Neural cell (in vitro differentiated cells): ENCODE measurements at regions not wholly inside any gene's neighbourhood (a gene's known extent, or its start where the extent isn't known, plus 50 kb on each side); places are given as distances from the start of the nearest gene placed in this dataset.

Experiments
- H2AFZ ChIP-seq: fragments of 200-600, 300-800 bp; sonication (generic), shearing (Covaris generic); 2 replicates; pipeline ENCODE4 v1.6.0; 2014; ENCODE audit warnings: low read depth, mild to moderate bottlenecking, antibody characterized with exemption, low read length, moderate library complexity
- H3F3A ChIP-seq: fragments of 200-600 bp; shearing (Covaris generic); 2 replicates; pipeline ENCODE4 v1.6.1; 2016; ENCODE audit warnings: mild to moderate bottlenecking, moderate library complexity, mixed read lengths, antibody characterized with exemption, low read length; ENCODE audit not compliant: insufficient read depth, poor library complexity, severe bottlenecking
- H3K27ac ChIP-seq: fragments of 200-600, 300-800 bp; sonication (generic), shearing (Covaris generic); 2 replicates; pipeline ENCODE4 v1.5.1; 2014; ENCODE audit warnings: mild to moderate bottlenecking, low read length, moderate library complexity
- H3K27me3 ChIP-seq: fragments of 300-800, 200-600 bp; sonication (generic), shearing (Covaris generic); 2 replicates; pipeline ENCODE4 v1.6.0; 2014; ENCODE audit warnings: mild to moderate bottlenecking, low read depth, low read length, moderate library complexity; ENCODE audit not compliant: insufficient read depth
- H3K36me3 ChIP-seq: fragments of 300-800, 200-600 bp; sonication (generic), shearing (Covaris generic); 2 replicates; pipeline ENCODE4 v1.5.1; 2014; ENCODE audit warnings: mild to moderate bottlenecking, antibody characterized with exemption, low read length, moderate library complexity; ENCODE audit not compliant: insufficient read depth
- H3K4me2 ChIP-seq: fragments of 300-800, 200-600 bp; sonication (generic), shearing (Covaris generic); 2 replicates; pipeline ENCODE4 v1.6.0; 2014; ENCODE audit warnings: mild to moderate bottlenecking, low read length
- H3K4me3 ChIP-seq: fragments of 300-800, 200-600 bp; sonication (generic), shearing (Covaris generic); 2 replicates; pipeline ENCODE4 v1.5.1; 2014; ENCODE audit warnings: mild to moderate bottlenecking, low read length, moderate library complexity
- H3K79me2 ChIP-seq: fragments of 200-600 bp; shearing (Covaris generic); replicated peaks from 2 replicates; pipeline ENCODE4 v1.6.0; 2014; ENCODE audit warnings: mild to moderate bottlenecking, low read length, moderate library complexity; ENCODE audit not compliant: insufficient read depth
- H3K9ac ChIP-seq: fragments of 300-800, 200-600 bp; sonication (generic), shearing (Covaris generic); 2 replicates; pipeline ENCODE4 v1.6.1; 2016; ENCODE audit warnings: mild to moderate bottlenecking, low read length, mixed read lengths
- H3K9me2 ChIP-seq: fragments of 200-600 bp; shearing (Covaris generic); 2 replicates; pipeline ENCODE4 v1.6.1; 2016; ENCODE audit warnings: mild to moderate bottlenecking, low read length, mixed read lengths; ENCODE audit not compliant: insufficient read depth
- H3K9me3 ChIP-seq: fragments of 200-600, 300-800 bp; sonication (generic), shearing (Covaris generic); 2 replicates; pipeline ENCODE4 v1.6.1; 2016; ENCODE audit warnings: mild to moderate bottlenecking, mixed run types, low read length, moderate library complexity, mixed read lengths
- H4K20me1 ChIP-seq: fragments of 200-600 bp; shearing (Covaris generic); 2 replicates; pipeline ENCODE4 v1.6.1; 2016; ENCODE audit warnings: mild to moderate bottlenecking, mixed run types; ENCODE audit not compliant: insufficient read depth
- EP300 ChIP-seq: fragments of 450-650 bp; conservative IDR thresholded peaks from 2 replicates; pipeline ENCODE4 v1.6.1; 2014; ENCODE audit warnings: antibody characterized with exemption, mild to moderate bottlenecking, moderate library complexity; ENCODE audit not compliant: poor library complexity, severe bottlenecking
- EZH2 ChIP-seq: fragments of 200-600, 300-800 bp; shearing (Covaris generic), sonication (generic); IDR thresholded peaks from 2 replicates; pipeline ENCODE4 v1.6.1; 2014; ENCODE audit warnings: antibody characterized with exemption, low read length, borderline replicate concordance, mild to moderate bottlenecking; ENCODE audit not compliant: insufficient read depth, poor library complexity, severe bottlenecking
- MXI1 ChIP-seq: fragments of 450-650 bp; conservative IDR thresholded peaks from 2 replicates; pipeline ENCODE4 v1.6.1; 2014; ENCODE audit warnings: antibody characterized with exemption, mild to moderate bottlenecking; ENCODE audit not compliant: poor library complexity, severe bottlenecking
- POLR2AphosphoS5 ChIP-seq: IDR thresholded peaks from 2 replicates; pipeline ENCODE4 v1.6.1; 2012
- RAD21 ChIP-seq: fragments of 450-650 bp; conservative IDR thresholded peaks from 2 replicates; pipeline ENCODE4 v1.6.1; 2014; ENCODE audit warnings: antibody characterized with exemption, mild to moderate bottlenecking, moderate library complexity
- REST ChIP-seq: IDR thresholded peaks from 2 replicates; pipeline ENCODE4 v1.6.1; 2012; ENCODE audit warnings: borderline replicate concordance
- SMC3 ChIP-seq: fragments of 450-650 bp; conservative IDR thresholded peaks from 2 replicates; pipeline ENCODE4 v1.6.1; 2014; ENCODE audit warnings: antibody characterized with exemption, mild to moderate bottlenecking, moderate library complexity; ENCODE audit not compliant: poor library complexity
- TAF1 ChIP-seq: IDR thresholded peaks from 2 replicates; pipeline ENCODE4 v1.6.1; 2012; ENCODE audit warnings: low read depth
- TF ChIP-seq, protein P1 (sequence below): fragments of 450-650 bp; IDR thresholded peaks from 2 replicates; pipeline ENCODE4 v1.5.1; 2014; ENCODE audit warnings: antibody characterized with exemption, mild to moderate bottlenecking, moderate library complexity; ENCODE audit not compliant: poor library complexity, severe bottlenecking

DNA sequence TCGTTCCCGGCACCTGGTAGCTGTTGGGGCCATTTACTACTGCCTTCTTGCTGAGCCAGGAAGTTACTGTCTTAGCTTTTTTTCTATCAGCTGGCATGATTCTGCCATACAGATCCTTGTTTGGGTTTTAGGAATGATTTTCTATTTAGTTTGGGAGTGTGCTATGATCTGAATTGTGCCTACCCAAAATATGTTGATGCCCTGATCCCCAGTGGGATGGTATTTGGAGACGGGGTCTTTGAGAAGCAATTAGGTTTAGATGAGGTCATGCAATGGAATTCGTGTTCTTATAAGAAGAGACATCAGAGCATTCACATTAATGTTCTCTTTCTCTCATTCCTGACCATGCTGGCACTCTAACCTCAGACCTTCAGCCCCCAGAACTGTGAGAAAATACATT lies 59.4 kb upstream of the HS3ST2 start:
- Histone ChIP-seq H3K9me3 (no peaks in the 10 kb centered on the region), H3K79me2 (no peaks in the 10 kb centered on the region), H2AFZ (no peak overlapping the region), H3K27me3 (no peaks in the 10 kb centered on the region), H3K4me2 (no peak overlapping the region), H3K27ac (no peak overlapping the region), H3F3A (no peaks in the 10 kb centered on the region), H3K36me3 (no peaks in the 10 kb centered on the region), H3K9me2 (no peaks in the 10 kb centered on the region), H4K20me1 (no peaks in the 10 kb centered on the region), H3K4me3 (no peak overlapping the region), H3K9ac (no peak overlapping the region)
- TF ChIP-seq POLR2AphosphoS5, result no peak
- TF ChIP-seq, protein P1, sequence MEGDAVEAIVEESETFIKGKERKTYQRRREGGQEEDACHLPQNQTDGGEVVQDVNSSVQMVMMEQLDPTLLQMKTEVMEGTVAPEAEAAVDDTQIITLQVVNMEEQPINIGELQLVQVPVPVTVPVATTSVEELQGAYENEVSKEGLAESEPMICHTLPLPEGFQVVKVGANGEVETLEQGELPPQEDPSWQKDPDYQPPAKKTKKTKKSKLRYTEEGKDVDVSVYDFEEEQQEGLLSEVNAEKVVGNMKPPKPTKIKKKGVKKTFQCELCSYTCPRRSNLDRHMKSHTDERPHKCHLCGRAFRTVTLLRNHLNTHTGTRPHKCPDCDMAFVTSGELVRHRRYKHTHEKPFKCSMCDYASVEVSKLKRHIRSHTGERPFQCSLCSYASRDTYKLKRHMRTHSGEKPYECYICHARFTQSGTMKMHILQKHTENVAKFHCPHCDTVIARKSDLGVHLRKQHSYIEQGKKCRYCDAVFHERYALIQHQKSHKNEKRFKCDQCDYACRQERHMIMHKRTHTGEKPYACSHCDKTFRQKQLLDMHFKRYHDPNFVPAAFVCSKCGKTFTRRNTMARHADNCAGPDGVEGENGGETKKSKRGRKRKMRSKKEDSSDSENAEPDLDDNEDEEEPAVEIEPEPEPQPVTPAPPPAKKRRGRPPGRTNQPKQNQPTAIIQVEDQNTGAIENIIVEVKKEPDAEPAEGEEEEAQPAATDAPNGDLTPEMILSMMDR, result no peak
- TF ChIP-seq RAD21, result no peak
- no peak for TF ChIP-seq MXI1
- no peak for TF ChIP-seq EP300
- no peak for TF ChIP-seq REST
- no peak for TF ChIP-seq TAF1
- no peak for TF ChIP-seq SMC3
- no peak for TF ChIP-seq EZH2

DNA sequence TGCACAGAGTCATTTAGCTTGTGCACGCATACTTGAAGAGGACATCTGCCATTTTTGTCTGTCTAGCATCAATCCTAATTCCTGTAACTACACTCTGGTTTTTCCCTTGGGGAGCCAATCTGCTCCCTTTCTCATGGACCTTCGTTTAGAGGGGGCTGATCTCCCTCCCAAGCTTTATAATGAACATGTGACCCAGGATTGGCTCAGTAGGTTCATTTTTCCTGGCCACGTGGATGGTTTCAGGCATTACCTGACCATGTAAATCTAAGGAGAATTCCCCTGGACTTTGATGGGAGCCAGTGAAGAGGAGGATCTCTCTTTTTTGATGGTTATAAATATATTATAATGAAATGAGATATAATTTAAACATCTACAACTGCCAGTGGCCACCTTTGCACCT lies 56.8 kb upstream of the HS3ST2 start:
- Histone ChIP-seq H3K27ac (no peak overlapping the region), H3K9ac (no peak overlapping the region), H3K79me2 (no peaks in the 10 kb centered on the region), H3K36me3 (no peaks in the 10 kb centered on the region), H2AFZ (no peak overlapping the region), H3K27me3 (no peaks in the 10 kb centered on the region), H3K4me2 (no peak overlapping the region), H4K20me1 (no peaks in the 10 kb centered on the region), H3K9me3 (no peaks in the 10 kb centered on the region), H3K4me3 (no peak overlapping the region), H3K9me2 (no peaks in the 10 kb centered on the region), H3F3A (no peaks in the 10 kb centered on the region)
- TF ChIP-seq EZH2 (no peak), EP300 (no peak), MXI1 (no peak), POLR2AphosphoS5 (no peak), RAD21 (no peak), REST (no peak), TAF1 (no peak), SMC3 (no peak)
- TF ChIP-seq, protein P1, result no peak
